ENCODE measurements at regions not wholly inside any gene's neighbourhood (a gene's known extent, or its start where the extent isn't known, plus 50 kb on each side); places are given as distances from the start of the nearest gene placed in this dataset.

GRCh38 chr14:103257211-103257962, 76.7 kb upstream of the EIF5 start:
- H3K4me3 ChIP-seq (ENCODE audit: low read length) = no peak overlapping the region
- no peak for ATAC-seq
- intact Hi-C loops (cut with micrococcal nuclease) = no loop called here
- H3F3A ChIP-seq (ENCODE audit: low read length, unreplicated experiment) = no peaks in the 10 kb centered on the region
- BruUV-seq (replicated peaks) = no TSS peak
- H3K9me3 ChIP-seq (ENCODE audit: low read length) = 0 out of 2 replicates have a peak, but pooled peaks cover 5% of the 10 kb centered on the region
- H3K79me2 ChIP-seq (ENCODE audit: low read length) = no peaks in the 10 kb centered on the region
- TF ChIP-seq, protein P1, sequence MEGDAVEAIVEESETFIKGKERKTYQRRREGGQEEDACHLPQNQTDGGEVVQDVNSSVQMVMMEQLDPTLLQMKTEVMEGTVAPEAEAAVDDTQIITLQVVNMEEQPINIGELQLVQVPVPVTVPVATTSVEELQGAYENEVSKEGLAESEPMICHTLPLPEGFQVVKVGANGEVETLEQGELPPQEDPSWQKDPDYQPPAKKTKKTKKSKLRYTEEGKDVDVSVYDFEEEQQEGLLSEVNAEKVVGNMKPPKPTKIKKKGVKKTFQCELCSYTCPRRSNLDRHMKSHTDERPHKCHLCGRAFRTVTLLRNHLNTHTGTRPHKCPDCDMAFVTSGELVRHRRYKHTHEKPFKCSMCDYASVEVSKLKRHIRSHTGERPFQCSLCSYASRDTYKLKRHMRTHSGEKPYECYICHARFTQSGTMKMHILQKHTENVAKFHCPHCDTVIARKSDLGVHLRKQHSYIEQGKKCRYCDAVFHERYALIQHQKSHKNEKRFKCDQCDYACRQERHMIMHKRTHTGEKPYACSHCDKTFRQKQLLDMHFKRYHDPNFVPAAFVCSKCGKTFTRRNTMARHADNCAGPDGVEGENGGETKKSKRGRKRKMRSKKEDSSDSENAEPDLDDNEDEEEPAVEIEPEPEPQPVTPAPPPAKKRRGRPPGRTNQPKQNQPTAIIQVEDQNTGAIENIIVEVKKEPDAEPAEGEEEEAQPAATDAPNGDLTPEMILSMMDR (conservative IDR thresholded peaks at IDR 0.05; ENCODE audit: low read depth, low read length) = no peak
- TF ChIP-seq EZH2 (IDR thresholded peaks at IDR 0.05; ENCODE audit: low read length, unreplicated experiment) (no peak), EZH2phosphoT487 (IDR thresholded peaks at IDR 0.05; ENCODE audit: borderline replicate concordance, low read length) (no peak)
- POLR2A ChIA-PET (ENCODE audit: unreplicated experiment) = no interaction called here
- no peaks in the 10 kb centered on the region for H3K36me3 ChIP-seq (ENCODE audit: low read depth, low read length)
- H3K27ac ChIP-seq (ENCODE audit: low read length) = peak overlapping the region; percentile 39
- peak; percentile 55 for DNase-seq
- H2AFZ ChIP-seq (ENCODE audit: low read length) = no peak overlapping the region
- no peak overlapping the region for H3K9ac ChIP-seq (ENCODE audit: low read length)
- no peaks in the 10 kb centered on the region for H3K9me2 ChIP-seq (replicated peaks; ENCODE audit: low read length)
- no peak overlapping the region for H3K4me2 ChIP-seq (ENCODE audit: low read length)
- CTCF ChIA-PET = no interaction called here
- H3K4me1 ChIP-seq (ENCODE audit: insufficient read depth, low read length) = peaks cover 18% of the 10 kb centered on the region
- H3K27me3 ChIP-seq (ENCODE audit: low read length) = no peaks in the 10 kb centered on the region
- no peaks in the 10 kb centered on the region for H4K20me1 ChIP-seq (ENCODE audit: low read length)

- no peak for ATAC-seq
- Histone ChIP-seq H3K4me1 (ENCODE audit: insufficient read depth, low read length) (peaks cover 17% of the 10 kb centered on the region), H3K27ac (ENCODE audit: low read length) (no peak overlapping the region)
Observed at GRCh38 chr14:103258211-103258610, 75.8 kb upstream of the EIF5 start.

More at GRCh38 chr14:103258211-103258610, 75.8 kb upstream of the EIF5 start:
- Histone ChIP-seq H3K9me2 (replicated peaks; ENCODE audit: low read length) (no peaks in the 10 kb centered on the region), H3F3A (ENCODE audit: low read length, unreplicated experiment) (no peaks in the 10 kb centered on the region), H4K20me1 (ENCODE audit: low read length) (no peaks in the 10 kb centered on the region), H3K79me2 (ENCODE audit: low read length) (no peaks in the 10 kb centered on the region), H3K27me3 (ENCODE audit: low read length) (no peaks in the 10 kb centered on the region), H3K36me3 (ENCODE audit: low read depth, low read length) (no peaks in the 10 kb centered on the region), H3K4me2 (ENCODE audit: low read length) (no peak overlapping the region), H3K9ac (ENCODE audit: low read length) (no peak overlapping the region), H2AFZ (ENCODE audit: low read length) (no peak overlapping the region), H3K9me3 (ENCODE audit: low read length) (0 out of 2 replicates have a peak, but pooled peaks cover 5% of the 10 kb centered on the region), H3K4me3 (ENCODE audit: low read length) (no peak overlapping the region)
- intact Hi-C loops (cut with micrococcal nuclease) = no loop called here
- POLR2A ChIA-PET (ENCODE audit: unreplicated experiment) = no interaction called here
- no TSS peak for BruUV-seq (replicated peaks)
- DNase-seq = no peak
- TF ChIP-seq EZH2phosphoT487 (IDR thresholded peaks at IDR 0.05; ENCODE audit: borderline replicate concordance, low read length) (no peak), EZH2 (IDR thresholded peaks at IDR 0.05; ENCODE audit: low read length, unreplicated experiment) (no peak)
- TF ChIP-seq, protein P1 (conservative IDR thresholded peaks at IDR 0.05; ENCODE audit: low read depth, low read length) = no peak
- CTCF ChIA-PET = no interaction called here

Measured in PC-3 (cell line).